Activated CD8-positive, alpha-beta T cell treated with anti-CD3 and anti-CD28 coated beads for 36 hours (primary cell): ENCODE measurements at regions not wholly inside any gene's neighbourhood (a gene's known extent, or its start where the extent isn't known, plus 50 kb on each side); places are given as distances from the start of the nearest gene placed in this dataset.
A peak's percentile ranks its signal among the peaks of the same experiment; 100 is the strongest.

ENCODE experiments used
- ATAC-seq: fragments of 200-7000 bp; cut with Tn5 transposase; one replicate; pipeline ENCODE4 v1.10.0; 2021; ENCODE audit warnings: mild to moderate bottlenecking, moderate library complexity
- CTCF ChIA-PET: fragments of 350-600 bp; sonication (Branson Sonifier 250); formaldehyde crosslinking; loops from one replicate; lab custom pipeline; 2021; ENCODE audit warnings: antibody characterized with exemption; lab: Charles Lee
- POLR2A ChIA-PET: fragments of 350-600 bp; sonication (Branson Sonifier 250); formaldehyde crosslinking; loops from one replicate; lab custom pipeline; 2021; ENCODE audit warnings: antibody characterized with exemption; lab: Charles Lee
- DNase-seq: peaks from one replicate; pipeline ENCODE4 v3.0.0-alpha.2; 2020
- H3K27ac Mint-ChIP-seq: one replicate; pipeline ENCODE4 v1.8.0; 2021; ENCODE audit warnings: mild to moderate bottlenecking, mixed read lengths
- H3K27me3 Mint-ChIP-seq: one replicate; pipeline ENCODE4 v1.8.0; 2021; ENCODE audit warnings: mixed read lengths
- H3K36me3 Mint-ChIP-seq: one replicate; pipeline ENCODE4 v1.8.0; 2021; ENCODE audit warnings: low read depth, mixed read lengths
- H3K4me1 Mint-ChIP-seq: one replicate; pipeline ENCODE4 v1.8.0; 2021; ENCODE audit warnings: low read depth, mixed read lengths
- H3K4me3 Mint-ChIP-seq: one replicate; pipeline ENCODE4 v1.8.0; 2021; ENCODE audit warnings: mild to moderate bottlenecking, moderate library complexity, mixed read lengths
- H3K9me3 Mint-ChIP-seq: one replicate; pipeline ENCODE4 v1.8.0; 2021; ENCODE audit warnings: mixed read lengths
- CTCF ChIP-seq: fragments of 200-600 bp; IDR thresholded peaks from one replicate; pipeline ENCODE4 v1.8.0; 2022; ENCODE audit warnings: antibody characterized with exemption, mild to moderate bottlenecking
- intact Hi-C: fragments of 100-400 bp; cut with micrococcal nuclease; formaldehyde crosslinking; loops from one replicate; pipeline ENCODE4 v1.10.0; 2022

GRCh38 chr15:92277776-92278175, 115.9 kb upstream of the ST8SIA2 start:
- Mint-ChIP-seq H3K27me3 (peaks cover 10% of the 10 kb centered on the region), H3K4me1 (no peaks in the 10 kb centered on the region), H3K36me3 (no peaks in the 10 kb centered on the region), H3K9me3 (no peaks in the 10 kb centered on the region), H3K27ac (no peak overlapping the region), H3K4me3 (no peak overlapping the region)
- DNase-seq (peak; percentile 32), ATAC-seq (no peak)
- intact Hi-C loops, result no loop called here
- ChIA-PET POLR2A (interaction anchor here (0.6 kb wide), 1 partner anchor 178 kb away, joined by 3 read pairs; no protein-coding TSS in a partner anchor), CTCF (interaction anchor here (1.6 to 1.8 kb wide), 2 partner anchors 180 to 437 kb away, joined by 3 to 4 read pairs; no protein-coding TSS in a partner anchor)
- TF ChIP-seq CTCF, result no peak

- Mint-ChIP-seq H3K27ac (no peak overlapping the region), H3K27me3 (peaks cover 2% of the 10 kb centered on the region), H3K36me3 (no peaks in the 10 kb centered on the region), H3K4me3 (no peak overlapping the region), H3K9me3 (no peaks in the 10 kb centered on the region), H3K4me1 (peaks cover 2% of the 10 kb centered on the region)
- intact Hi-C loops, result no loop called here
- ChIA-PET POLR2A (no interaction called here), CTCF (no interaction called here)
- TF ChIP-seq CTCF, result no peak
- DNase-seq, result no peak
- no peak for ATAC-seq
Observed at GRCh38 chr15:92283813-92284212, 109.9 kb upstream of the ST8SIA2 start.

- no peaks in the 10 kb centered on the region for H3K36me3 Mint-ChIP-seq
- CTCF ChIA-PET, result no interaction called here
- TF ChIP-seq CTCF, result no peak
- H3K4me3 Mint-ChIP-seq, result no peak overlapping the region
- POLR2A ChIA-PET, result no interaction called here
- no peaks in the 10 kb centered on the region for H3K9me3 Mint-ChIP-seq
- intact Hi-C loops, result no loop called here
- H3K4me1 Mint-ChIP-seq, result peaks cover 5% of the 10 kb centered on the region
- H3K27me3 Mint-ChIP-seq, result peaks cover 13% of the 10 kb centered on the region
- ATAC-seq (no peak), DNase-seq (no peak)
- no peak overlapping the region for H3K27ac Mint-ChIP-seq
Observed at GRCh38 chr15:92288755-92289154, 104.9 kb upstream of the ST8SIA2 start.

GRCh38 chr15:92289733-92290132, 103.9 kb upstream of the ST8SIA2 start:
- DNase-seq (no peak), ATAC-seq (no peak)
- TF ChIP-seq CTCF, result no peak
- Mint-ChIP-seq H3K27me3 (peaks cover 13% of the 10 kb centered on the region), H3K36me3 (no peaks in the 10 kb centered on the region), H3K4me1 (peaks cover 5% of the 10 kb centered on the region), H3K4me3 (no peak overlapping the region), H3K9me3 (no peaks in the 10 kb centered on the region), H3K27ac (no peak overlapping the region)
- ChIA-PET POLR2A (no interaction called here), CTCF (no interaction called here)
- intact Hi-C loops, result no loop called here

GRCh38 chr15:92290359-92290992, 103.2 kb upstream of the ST8SIA2 start:
- H3K4me3 Mint-ChIP-seq, result no peak overlapping the region

More at GRCh38 chr15:92290359-92290992, 103.2 kb upstream of the ST8SIA2 start:
- ATAC-seq, result no peak
- Mint-ChIP-seq H3K4me1 (peaks cover 5% of the 10 kb centered on the region), H3K36me3 (no peaks in the 10 kb centered on the region), H3K27ac (no peak overlapping the region), H3K27me3 (peaks cover 13% of the 10 kb centered on the region), H3K9me3 (no peaks in the 10 kb centered on the region)
- ChIA-PET CTCF (no interaction called here), POLR2A (no interaction called here)
- intact Hi-C loops, result no loop called here
- no peak for TF ChIP-seq CTCF
- DNase-seq, result no peak
